WTC11 (cell line): ENCODE measurements at regions not wholly inside any gene's neighbourhood (a gene's known extent, or its start where the extent isn't known, plus 50 kb on each side); places are given as distances from the start of the nearest gene placed in this dataset.

Source experiments
- ATAC-seq: fragments of 200-7000 bp; cut with Tn5 transposase; 2 replicates; pipeline ENCODE4 v1.10.0; 2021; ENCODE audit warnings: mild to moderate bottlenecking, moderate library complexity
- CTCF ChIA-PET: fragments of 300-600 bp; sonication (Branson Sonifier 250); formaldehyde crosslinking; loops from one replicate; lab custom pipeline; 2021; ENCODE audit warnings: antibody characterized with exemption; lab: Charles Lee
- POLR2A ChIA-PET: fragments of 350-600 bp; sonication (Branson Sonifier 250); formaldehyde crosslinking; loops from one replicate; lab custom pipeline; 2021; ENCODE audit warnings: antibody characterized with exemption; lab: Charles Lee
- DNase-seq: peaks from one replicate; pipeline ENCODE4 v3.0.0; 2021; ENCODE audit warnings: low spot score
- H3K27ac Mint-ChIP-seq: 2 replicates; pipeline ENCODE4 v1.8.0; 2021; ENCODE audit warnings: mixed read lengths
- H3K27me3 Mint-ChIP-seq: 2 replicates; pipeline ENCODE4 v1.8.0; 2021; ENCODE audit warnings: low read depth, mild to moderate bottlenecking, moderate library complexity, mixed read lengths
- H3K36me3 Mint-ChIP-seq: 2 replicates; pipeline ENCODE4 v1.8.0; 2021; ENCODE audit warnings: mixed read lengths
- H3K4me1 Mint-ChIP-seq: 2 replicates; pipeline ENCODE4 v1.8.0; 2022; ENCODE audit warnings: mixed read lengths
- H3K4me3 Mint-ChIP-seq: 2 replicates; pipeline ENCODE4 v1.8.0; 2021; ENCODE audit warnings: mild to moderate bottlenecking, moderate library complexity, mixed read lengths
- H3K9me3 Mint-ChIP-seq: 2 replicates; pipeline ENCODE4 v1.8.0; 2021; ENCODE audit warnings: mixed read lengths
- ELF4 ChIP-seq: sonication (generic); formaldehyde crosslinking; IDR thresholded peaks from 2 replicates; pipeline ENCODE4 v1.8.1; 2022; ENCODE audit warnings: low read depth, mild to moderate bottlenecking, moderate library complexity, missing genetic modification reagents
- EMX1 ChIP-seq: fragments of 250-450 bp; sonication (Bioruptor Pico); IDR thresholded peaks from 2 replicates; pipeline ENCODE4 v1.8.0; 2021; ENCODE audit warnings: mild to moderate bottlenecking
- FOXP1 ChIP-seq: sonication (generic); formaldehyde crosslinking; IDR thresholded peaks from 2 replicates; pipeline ENCODE4 v1.8.0; 2022; ENCODE audit warnings: missing genetic modification reagents, mild to moderate bottlenecking, moderate library complexity, borderline replicate concordance
- HMGA2 ChIP-seq: fragments of 250-450 bp; sonication (Bioruptor Pico); IDR thresholded peaks from 2 replicates; pipeline ENCODE4 v1.4.0; 2021; ENCODE audit warnings: mild to moderate bottlenecking, moderate library complexity
- KAT7 ChIP-seq: sonication (generic); formaldehyde crosslinking; IDR thresholded peaks from 2 replicates; pipeline ENCODE4 v1.8.1; 2023; ENCODE audit warnings: missing genetic modification reagents, mild to moderate bottlenecking, borderline replicate concordance
- SP1 ChIP-seq: sonication (generic); formaldehyde crosslinking; conservative IDR thresholded peaks from 2 replicates; pipeline ENCODE4 v1.8.1; 2022; ENCODE audit warnings: missing genetic modification reagents
- TEAD4 ChIP-seq: sonication (generic); formaldehyde crosslinking; IDR thresholded peaks from 2 replicates; pipeline ENCODE4 v1.8.0; 2022; ENCODE audit warnings: mild to moderate bottlenecking, missing genetic modification reagents
- ZNF317 ChIP-seq: sonication (generic); formaldehyde crosslinking; IDR thresholded peaks from 2 replicates; pipeline ENCODE4 v1.8.1; 2023; ENCODE audit warnings: low read depth, mild to moderate bottlenecking, moderate library complexity, missing genetic modification reagents, borderline replicate concordance
- ZNF396 ChIP-seq: fragments of 250-450 bp; sonication (Bioruptor Pico); IDR thresholded peaks from 2 replicates; pipeline ENCODE4 v1.8.0; 2021; ENCODE audit warnings: mild to moderate bottlenecking, moderate library complexity, borderline replicate concordance
- TF ChIP-seq, protein P1 (sequence below): sonication (generic); formaldehyde crosslinking; IDR thresholded peaks from 2 replicates; pipeline ENCODE4 v1.8.0; 2022; ENCODE audit warnings: mild to moderate bottlenecking, missing genetic modification reagents
- TF ChIP-seq, protein P2 (sequence below): sonication (generic); formaldehyde crosslinking; IDR thresholded peaks from 2 replicates; pipeline ENCODE4 v1.8.1; 2023; ENCODE audit warnings: mild to moderate bottlenecking, missing genetic modification reagents
- TF ChIP-seq, protein P3 (sequence below): sonication (generic); formaldehyde crosslinking; IDR thresholded peaks from 2 replicates; pipeline ENCODE4 v1.8.1; 2023; ENCODE audit warnings: mild to moderate bottlenecking, missing genetic modification reagents, moderate library complexity
- TF ChIP-seq, protein P4 (sequence below): sonication (generic); formaldehyde crosslinking; IDR thresholded peaks from 2 replicates; pipeline ENCODE4 v1.8.0; 2022; ENCODE audit warnings: missing genetic modification reagents

DNA sequence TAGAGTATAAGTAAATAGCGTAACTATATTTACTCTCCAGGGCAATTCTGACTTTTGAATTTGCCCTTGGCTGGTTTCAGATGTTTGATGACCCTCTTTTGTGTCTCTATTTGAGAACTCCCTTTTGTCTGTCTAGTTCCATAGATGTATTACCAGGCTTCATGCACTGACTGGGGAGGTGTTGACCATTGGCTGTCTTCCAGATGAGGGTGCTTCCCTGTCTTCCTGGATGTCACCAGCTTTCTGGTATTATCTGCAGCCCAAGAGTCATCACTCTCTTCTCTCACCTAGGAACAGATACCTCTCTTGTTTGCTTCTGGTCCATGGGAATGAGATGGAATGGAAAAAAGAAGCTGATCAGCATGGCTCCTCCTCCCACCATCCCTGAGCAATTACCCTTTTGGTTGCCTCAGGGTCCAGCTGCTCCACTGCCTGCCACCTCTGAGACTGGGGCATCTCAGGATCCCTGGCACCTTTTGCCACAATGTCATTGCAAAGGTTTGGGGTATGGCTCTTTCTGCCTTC lies 58.7 kb upstream of the TMED7 start:
- peaks cover 7% of the 10 kb centered on the region for H3K9me3 Mint-ChIP-seq
- ChIA-PET POLR2A (no interaction called here), CTCF (no interaction called here)
- peaks cover 20% of the 10 kb centered on the region for H3K4me1 Mint-ChIP-seq
- no peaks in the 10 kb centered on the region; the same call in 1 of the 2 replicates for H3K27me3 Mint-ChIP-seq
- ATAC-seq, result no peak
- H3K4me3 Mint-ChIP-seq, result no peak overlapping the region
- TF ChIP-seq HMGA2 (CRISPR knock-in tag) (no peak), TEAD4 (CRISPR knock-in tag) (no peak)
- H3K27ac Mint-ChIP-seq, result no peak overlapping the region
- H3K36me3 Mint-ChIP-seq, result 0 out of 2 replicates have a peak, but pooled peaks cover under 1% of the 10 kb centered on the region
- DNase-seq, result no peak

DNA sequence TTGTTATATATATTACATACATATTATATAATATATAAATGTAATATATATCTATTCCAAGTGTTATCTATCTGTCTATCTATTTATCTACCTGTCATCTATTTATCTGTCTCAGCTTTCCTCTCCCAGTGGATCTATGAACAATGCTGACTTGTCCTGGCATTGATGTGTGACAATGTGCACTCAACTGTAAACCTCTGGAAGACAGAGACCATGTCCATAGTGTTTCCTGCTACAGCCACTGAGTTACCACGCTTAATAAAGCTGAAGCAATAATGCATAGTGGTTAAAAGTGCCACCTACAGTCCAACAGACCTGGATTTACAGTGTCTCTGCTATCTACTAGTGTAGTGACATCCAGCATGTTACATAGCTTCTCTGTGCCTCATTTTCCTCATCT lies 57.2 kb upstream of the TMED7 start:
- Mint-ChIP-seq H3K4me3 (no peak overlapping the region), H3K27ac (no peak overlapping the region), H3K9me3 (no peaks in the 10 kb centered on the region), H3K36me3 (no peaks in the 10 kb centered on the region), H3K4me1 (peaks cover 20% of the 10 kb centered on the region), H3K27me3 (no peaks in the 10 kb centered on the region; the same call in 1 of the 2 replicates)
- ATAC-seq, result no peak
- DNase-seq, result no peak
- ChIA-PET CTCF (no interaction called here), POLR2A (no interaction called here)
- TF ChIP-seq, protein P1, sequence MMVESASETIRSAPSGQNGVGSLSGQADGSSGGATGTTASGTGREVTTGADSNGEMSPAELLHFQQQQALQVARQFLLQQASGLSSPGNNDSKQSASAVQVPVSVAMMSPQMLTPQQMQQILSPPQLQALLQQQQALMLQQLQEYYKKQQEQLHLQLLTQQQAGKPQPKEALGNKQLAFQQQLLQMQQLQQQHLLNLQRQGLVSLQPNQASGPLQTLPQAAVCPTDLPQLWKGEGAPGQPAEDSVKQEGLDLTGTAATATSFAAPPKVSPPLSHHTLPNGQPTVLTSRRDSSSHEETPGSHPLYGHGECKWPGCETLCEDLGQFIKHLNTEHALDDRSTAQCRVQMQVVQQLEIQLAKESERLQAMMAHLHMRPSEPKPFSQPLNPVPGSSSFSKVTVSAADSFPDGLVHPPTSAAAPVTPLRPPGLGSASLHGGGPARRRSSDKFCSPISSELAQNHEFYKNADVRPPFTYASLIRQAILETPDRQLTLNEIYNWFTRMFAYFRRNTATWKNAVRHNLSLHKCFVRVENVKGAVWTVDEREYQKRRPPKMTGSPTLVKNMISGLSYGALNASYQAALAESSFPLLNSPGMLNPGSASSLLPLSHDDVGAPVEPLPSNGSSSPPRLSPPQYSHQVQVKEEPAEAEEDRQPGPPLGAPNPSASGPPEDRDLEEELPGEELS (CRISPR knock-in tag), result no peak
- TF ChIP-seq ELF4, result no peak
- TF ChIP-seq KAT7, result no peak
- TF ChIP-seq ZNF396, result no peak
- TF ChIP-seq SP1 (CRISPR knock-in tag), result no peak
- no peak for TF ChIP-seq FOXP1 (CRISPR knock-in tag)
- TF ChIP-seq EMX1 (CRISPR knock-in tag), result no peak
- TF ChIP-seq, protein P2, sequence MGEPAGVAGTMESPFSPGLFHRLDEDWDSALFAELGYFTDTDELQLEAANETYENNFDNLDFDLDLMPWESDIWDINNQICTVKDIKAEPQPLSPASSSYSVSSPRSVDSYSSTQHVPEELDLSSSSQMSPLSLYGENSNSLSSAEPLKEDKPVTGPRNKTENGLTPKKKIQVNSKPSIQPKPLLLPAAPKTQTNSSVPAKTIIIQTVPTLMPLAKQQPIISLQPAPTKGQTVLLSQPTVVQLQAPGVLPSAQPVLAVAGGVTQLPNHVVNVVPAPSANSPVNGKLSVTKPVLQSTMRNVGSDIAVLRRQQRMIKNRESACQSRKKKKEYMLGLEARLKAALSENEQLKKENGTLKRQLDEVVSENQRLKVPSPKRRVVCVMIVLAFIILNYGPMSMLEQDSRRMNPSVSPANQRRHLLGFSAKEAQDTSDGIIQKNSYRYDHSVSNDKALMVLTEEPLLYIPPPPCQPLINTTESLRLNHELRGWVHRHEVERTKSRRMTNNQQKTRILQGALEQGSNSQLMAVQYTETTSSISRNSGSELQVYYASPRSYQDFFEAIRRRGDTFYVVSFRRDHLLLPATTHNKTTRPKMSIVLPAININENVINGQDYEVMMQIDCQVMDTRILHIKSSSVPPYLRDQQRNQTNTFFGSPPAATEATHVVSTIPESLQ (CRISPR knock-in tag), result no peak
- TF ChIP-seq, protein P3, sequence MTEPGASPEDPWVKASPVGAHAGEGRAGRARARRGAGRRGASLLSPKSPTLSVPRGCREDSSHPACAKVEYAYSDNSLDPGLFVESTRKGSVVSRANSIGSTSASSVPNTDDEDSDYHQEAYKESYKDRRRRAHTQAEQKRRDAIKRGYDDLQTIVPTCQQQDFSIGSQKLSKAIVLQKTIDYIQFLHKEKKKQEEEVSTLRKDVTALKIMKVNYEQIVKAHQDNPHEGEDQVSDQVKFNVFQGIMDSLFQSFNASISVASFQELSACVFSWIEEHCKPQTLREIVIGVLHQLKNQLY, result no peak
- TF ChIP-seq ZNF317 (CRISPR knock-in tag), result no peak
- TF ChIP-seq, protein P4, sequence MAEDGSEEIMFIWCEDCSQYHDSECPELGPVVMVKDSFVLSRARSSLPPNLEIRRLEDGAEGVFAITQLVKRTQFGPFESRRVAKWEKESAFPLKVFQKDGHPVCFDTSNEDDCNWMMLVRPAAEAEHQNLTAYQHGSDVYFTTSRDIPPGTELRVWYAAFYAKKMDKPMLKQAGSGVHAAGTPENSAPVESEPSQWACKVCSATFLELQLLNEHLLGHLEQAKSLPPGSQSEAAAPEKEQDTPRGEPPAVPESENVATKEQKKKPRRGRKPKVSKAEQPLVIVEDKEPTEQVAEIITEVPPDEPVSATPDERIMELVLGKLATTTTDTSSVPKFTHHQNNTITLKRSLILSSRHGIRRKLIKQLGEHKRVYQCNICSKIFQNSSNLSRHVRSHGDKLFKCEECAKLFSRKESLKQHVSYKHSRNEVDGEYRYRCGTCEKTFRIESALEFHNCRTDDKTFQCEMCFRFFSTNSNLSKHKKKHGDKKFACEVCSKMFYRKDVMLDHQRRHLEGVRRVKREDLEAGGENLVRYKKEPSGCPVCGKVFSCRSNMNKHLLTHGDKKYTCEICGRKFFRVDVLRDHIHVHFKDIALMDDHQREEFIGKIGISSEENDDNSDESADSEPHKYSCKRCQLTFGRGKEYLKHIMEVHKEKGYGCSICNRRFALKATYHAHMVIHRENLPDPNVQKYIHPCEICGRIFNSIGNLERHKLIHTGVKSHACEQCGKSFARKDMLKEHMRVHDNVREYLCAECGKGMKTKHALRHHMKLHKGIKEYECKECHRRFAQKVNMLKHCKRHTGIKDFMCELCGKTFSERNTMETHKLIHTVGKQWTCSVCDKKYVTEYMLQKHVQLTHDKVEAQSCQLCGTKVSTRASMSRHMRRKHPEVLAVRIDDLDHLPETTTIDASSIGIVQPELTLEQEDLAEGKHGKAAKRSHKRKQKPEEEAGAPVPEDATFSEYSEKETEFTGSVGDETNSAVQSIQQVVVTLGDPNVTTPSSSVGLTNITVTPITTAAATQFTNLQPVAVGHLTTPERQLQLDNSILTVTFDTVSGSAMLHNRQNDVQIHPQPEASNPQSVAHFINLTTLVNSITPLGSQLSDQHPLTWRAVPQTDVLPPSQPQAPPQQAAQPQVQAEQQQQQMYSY (CRISPR knock-in tag), result no peak
